ENCODE measurements at regions not wholly inside any gene's neighbourhood (a gene's known extent, or its start where the extent isn't known, plus 50 kb on each side); places are given as distances from the start of the nearest gene placed in this dataset.

DNA sequence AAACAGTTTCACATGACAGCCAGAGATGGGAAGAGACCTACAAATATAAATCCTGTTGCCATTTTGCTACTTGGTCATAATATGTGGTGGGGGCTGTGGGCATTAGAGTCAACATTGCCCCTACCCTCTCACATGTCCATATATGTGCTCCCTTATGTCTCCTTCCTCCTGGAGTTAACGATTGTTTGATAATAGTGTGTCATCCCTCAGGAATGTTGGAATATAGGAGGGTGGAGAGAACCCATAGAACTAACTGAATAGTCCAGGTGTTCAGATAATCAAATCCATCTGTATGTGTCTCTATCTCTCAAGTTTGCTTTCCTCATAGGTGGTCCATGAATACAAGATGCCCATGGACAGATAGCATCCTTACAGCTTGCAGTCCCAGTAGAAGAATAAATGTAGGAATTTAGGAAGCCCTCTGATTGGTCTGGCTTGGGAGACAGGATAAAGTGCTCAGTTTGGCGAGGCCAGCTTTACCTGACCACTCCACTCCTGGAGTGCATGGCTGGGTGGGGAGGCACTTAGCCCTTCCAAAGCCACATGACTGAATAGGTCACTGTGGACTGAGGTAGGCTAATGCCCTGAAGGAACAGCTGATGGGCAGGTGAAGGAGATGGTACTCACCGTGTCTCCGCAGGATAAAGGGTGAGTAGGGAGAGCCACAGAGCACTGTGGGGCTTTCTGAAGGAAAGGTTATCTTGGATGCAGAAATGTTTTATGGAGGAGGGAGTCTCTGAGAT, 166.9 kb downstream of the CDCA7 start:
- Histone ChIP-seq H3K4me1 (ENCODE audit: insufficient read depth, low read length) (no peaks in the 10 kb centered on the region), H3K79me2 (ENCODE audit: insufficient read depth, low read length) (no peaks in the 10 kb centered on the region), H3K4me3 (replicated peaks in 1 of 3; ENCODE audit: insufficient read depth in 1 of 3, low read depth in 2 of 3, low read length in 3 of 3) (no peak overlapping the region), H3K9ac (ENCODE audit: insufficient read depth, low read depth, low read length) (no peak overlapping the region), H3K9me3 (ENCODE audit: low read length) (peaks cover 6% of the 10 kb centered on the region; the same call in 1 of the 2 replicates), H3K4me2 (ENCODE audit: low read depth, low read length) (no peak overlapping the region), H3K27ac (ENCODE audit: extremely low read length, insufficient read depth, low read length) (no peak overlapping the region), H3K27me3 (ENCODE audit: control insufficient read depth in 1 of 2, insufficient read depth in 2 of 2, low read length in 2 of 2) (0 out of 5 replicates have a peak, but pooled peaks cover 0 to 7% of the 10 kb centered on the region in 2 experiments), H4K20me1 (ENCODE audit: insufficient read depth, low read length) (no peaks in the 10 kb centered on the region), H2AFZ (ENCODE audit: low read length) (no peak overlapping the region), H3K36me3 (replicated peaks in 1 of 2; ENCODE audit: control insufficient read depth in 1 of 2, insufficient read depth in 2 of 2, low read length in 2 of 2) (no peaks in the 10 kb centered on the region)
- TF ChIP-seq ZNF282 (IDR thresholded peaks at IDR 0.05; ENCODE audit: partially characterized antibody) (no peak), ZNF737 (CRISPR knock-in tag; IDR thresholded peaks at IDR 0.05; ENCODE audit: borderline replicate concordance) (no peak), SP2 (CRISPR knock-in tag; IDR thresholded peaks at IDR 0.05) (no peak), ZNF709 (CRISPR knock-in tag; IDR thresholded peaks at IDR 0.05) (no peak), MEF2D (CRISPR knock-in tag; IDR thresholded peaks at IDR 0.05) (no peak), FOXJ3 (CRISPR knock-in tag; IDR thresholded peaks at IDR 0.05; ENCODE audit: borderline replicate concordance) (no peak), ZNF549 (CRISPR knock-in tag; IDR thresholded peaks at IDR 0.05) (no peak), RELA (CRISPR knock-in tag; IDR thresholded peaks at IDR 0.05) (no peak)
- TF ChIP-seq, protein P1, sequence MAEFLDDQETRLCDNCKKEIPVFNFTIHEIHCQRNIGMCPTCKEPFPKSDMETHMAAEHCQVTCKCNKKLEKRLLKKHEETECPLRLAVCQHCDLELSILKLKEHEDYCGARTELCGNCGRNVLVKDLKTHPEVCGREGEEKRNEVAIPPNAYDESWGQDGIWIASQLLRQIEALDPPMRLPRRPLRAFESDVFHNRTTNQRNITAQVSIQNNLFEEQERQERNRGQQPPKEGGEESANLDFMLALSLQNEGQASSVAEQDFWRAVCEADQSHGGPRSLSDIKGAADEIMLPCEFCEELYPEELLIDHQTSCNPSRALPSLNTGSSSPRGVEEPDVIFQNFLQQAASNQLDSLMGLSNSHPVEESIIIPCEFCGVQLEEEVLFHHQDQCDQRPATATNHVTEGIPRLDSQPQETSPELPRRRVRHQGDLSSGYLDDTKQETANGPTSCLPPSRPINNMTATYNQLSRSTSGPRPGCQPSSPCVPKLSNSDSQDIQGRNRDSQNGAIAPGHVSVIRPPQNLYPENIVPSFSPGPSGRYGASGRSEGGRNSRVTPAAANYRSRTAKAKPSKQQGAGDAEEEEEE (CRISPR knock-in tag; IDR thresholded peaks at IDR 0.05; ENCODE audit: borderline replicate concordance): no peak
- CTCF ChIA-PET (ENCODE audit: low intra/inter-chr PET ratio, low total read pairs): no interaction called here
- ATAC-seq (no peak), DNase-seq (ENCODE audit: low spot score) (no peak), FAIRE-seq (no peak)
- in situ Hi-C loops (cut with HindIII; ENCODE audit: extremely low pct_ligation_motif_present, low pct_unique_long_range_greater_than_20kb): no loop called here
- intact Hi-C loops (cut with micrococcal nuclease; ENCODE audit: unreplicated experiment): no loop called here
- 38% methylated on average over 4 of the region's 4 CpGs for WGBS (ENCODE audit: low lambda C conversion rate)
- no TSS peak for BruUV-seq (replicated peaks)
- POLR2A ChIA-PET: no interaction called here

All from HepG2 (cell line).